ENCODE measurements at regions not wholly inside any gene's neighbourhood (a gene's known extent, or its start where the extent isn't known, plus 50 kb on each side); places are given as distances from the start of the nearest gene placed in this dataset.

GRCh38 chr16:73447846-73448245, 399.9 kb upstream of the ZFHX3 start:
- TF ChIP-seq CTCF (IDR thresholded peaks at IDR 0.05; ENCODE audit: poor library complexity) = no peak
- TF ChIP-seq EZH2phosphoT487 (IDR thresholded peaks at IDR 0.05; ENCODE audit: low read depth, severe bottlenecking, unreplicated experiment) = no peak
- no peak for TF ChIP-seq EZH2 (IDR thresholded peaks at IDR 0.05; ENCODE audit: borderline replicate concordance)
